SK-N-SH (cell line): ENCODE measurements at regions not wholly inside any gene's neighbourhood (a gene's known extent, or its start where the extent isn't known, plus 50 kb on each side); places are given as distances from the start of the nearest gene placed in this dataset.

Experiments used
- CTCF ChIA-PET: fragments of 300-600, 350-600 bp; formaldehyde crosslinking; extraction: SDS; loops from one replicate; lab custom pipeline; 2021; lab: Yijun Ruan, JAX
- POLR2A ChIA-PET: fragments of 350-600 bp; sonication (Branson Sonifier 250); formaldehyde crosslinking; extraction: SDS; loops from one replicate; lab custom pipeline; 2020; ENCODE audit warnings: antibody characterized with exemption, inconsistent platforms; lab: Yijun Ruan, JAX
- DNase-seq: peaks from one replicate; pipeline ENCODE4 v3.0.0; 2012
- H2AFZ ChIP-seq: fragments of 200-600 bp; sonication (generic); 2 replicates; pipeline ENCODE4 v1.8.1; 2016; ENCODE audit warnings: antibody characterized with exemption, mild to moderate bottlenecking, low read depth
- H3F3A ChIP-seq: fragments of 200-600 bp; sonication (generic); replicated peaks from 2 replicates; pipeline ENCODE3; 2016; ENCODE audit warnings: antibody characterized with exemption, mild to moderate bottlenecking; ENCODE audit not compliant: insufficient read depth
- H3K27ac ChIP-seq, 2 experiments: fragments of 200-500 bp in 1 of 2; fragments of 200-600 bp in 1 of 2; sonication (Bioruptor generic) in 1 of 2; sonication (generic), shearing (Covaris generic) in 1 of 2; 2 replicates each; pipeline versions ENCODE4 v1.5.1 to v1.6.1; 2014 to 2016; ENCODE audit warnings: low read depth in 2 of 2, inconsistent platforms in 1 of 2, low read length in 1 of 2, mild to moderate bottlenecking in 1 of 2, mixed read lengths in 1 of 2
- H3K27me3 ChIP-seq: fragments of 200-600 bp; sonication (generic), shearing (Covaris generic); 2 replicates; pipeline ENCODE4 v1.6.1; 2016; ENCODE audit warnings: mixed run types; ENCODE audit not compliant: insufficient read depth
- H3K36me3 ChIP-seq, 2 experiments: fragments of 200-500 bp in 1 of 2; fragments of 200-600 bp in 1 of 2; sonication (Bioruptor generic) in 1 of 2; sonication (generic) in 1 of 2; replicated peaks in 1 of 2; 2 replicates each; pipeline versions ENCODE3 to v1.5.1; 2014 to 2016; ENCODE audit warnings: low read length in 1 of 2, mild to moderate bottlenecking in 1 of 2; ENCODE audit not compliant: insufficient read depth in 2 of 2, control insufficient read depth in 1 of 2
- H3K4me1 ChIP-seq, 2 experiments: fragments of 200-500 bp in 1 of 2; fragments of 200-600 bp in 1 of 2; sonication (Bioruptor generic) in 1 of 2; sonication (generic), shearing (Covaris generic) in 1 of 2; 2 replicates each; pipeline versions ENCODE4 v1.5.1 to v1.6.1; 2014 to 2016; ENCODE audit warnings: low read depth in 1 of 2, low read length in 1 of 2, mixed run types in 1 of 2; ENCODE audit not compliant: insufficient read depth in 2 of 2, control insufficient read depth in 1 of 2
- H3K4me2 ChIP-seq: fragments of 200-600 bp; sonication (generic), shearing (Covaris generic); 2 replicates; pipeline ENCODE4 v1.6.1; 2017; ENCODE audit warnings: mixed run types
- H3K4me3 ChIP-seq, 2 experiments: fragments of 200-500 bp in 1 of 2; fragments of 200-600 bp in 1 of 2; sonication (Bioruptor generic) in 1 of 2; sonication (generic), shearing (Covaris generic) in 1 of 2; 2 replicates each; pipeline versions ENCODE4 v1.5.1 to v1.8.1; 2014 to 2016; ENCODE audit warnings: low read depth in 2 of 2, inconsistent platforms in 1 of 2, low read length in 1 of 2, mild to moderate bottlenecking in 1 of 2, mixed read lengths in 1 of 2, moderate library complexity in 1 of 2
- H3K79me2 ChIP-seq: fragments of 200-600 bp; sonication (generic); 2 replicates; pipeline ENCODE4 v1.8.1; 2017; ENCODE audit warnings: mild to moderate bottlenecking; ENCODE audit not compliant: insufficient read depth
- H3K9ac ChIP-seq: fragments of 200-600 bp; sonication (generic); 2 replicates; pipeline ENCODE4 v1.6.1; 2017; ENCODE audit warnings: mixed run types
- H3K9me2 ChIP-seq: fragments of 200-600 bp; sonication (generic); 2 replicates; pipeline ENCODE4 v1.6.1; 2017; ENCODE audit warnings: mixed run types
- H3K9me3 ChIP-seq: fragments of 200-600 bp; sonication (generic); 2 replicates; pipeline ENCODE4 v1.6.1; 2017; ENCODE audit warnings: mixed run types, mild to moderate bottlenecking, moderate library complexity
- H4K20me1 ChIP-seq: fragments of 200-600 bp; sonication (generic); 2 replicates; pipeline ENCODE4 v1.6.1; 2017; ENCODE audit warnings: mild to moderate bottlenecking, mixed run types; ENCODE audit not compliant: insufficient read depth
- ELF1 ChIP-seq: IDR thresholded peaks from 2 replicates; pipeline ENCODE4 v1.4.0; 2012
- EP300 ChIP-seq, 2 experiments: IDR thresholded peaks; 2 replicates each; pipeline versions ENCODE4 v1.4.0 to v1.6.1; 2012; ENCODE audit warnings: borderline replicate concordance in 1 of 2, low read depth in 1 of 2, low read length in 1 of 2
- EZH2phosphoT487 ChIP-seq: fragments of 200-600 bp; sonication (generic); IDR thresholded peaks from 2 replicates; pipeline ENCODE4 v1.6.1; 2017; ENCODE audit warnings: low read depth, mixed run types, mild to moderate bottlenecking, antibody characterized with exemption, moderate library complexity, borderline replicate concordance
- FOSL2 ChIP-seq: IDR thresholded peaks from 2 replicates; pipeline ENCODE4 v1.4.0; 2012; ENCODE audit warnings: low read depth, mild to moderate bottlenecking, moderate library complexity, borderline replicate concordance
- FOXM1 ChIP-seq: IDR thresholded peaks from 2 replicates; pipeline ENCODE4 v1.4.0; 2012; ENCODE audit warnings: low read depth, mild to moderate bottlenecking
- GABPA ChIP-seq: IDR thresholded peaks from 2 replicates; pipeline ENCODE4 v1.4.0; 2012; ENCODE audit warnings: low read depth, mild to moderate bottlenecking
- GATA2 ChIP-seq: sonication (generic); formaldehyde crosslinking; IDR thresholded peaks from 2 replicates; pipeline ENCODE4 v1.5.0; 2020; ENCODE audit warnings: mild to moderate bottlenecking, missing genetic modification reagents
- JUND ChIP-seq: IDR thresholded peaks from 2 replicates; pipeline ENCODE4 v1.4.0; 2012
- MEF2A ChIP-seq: IDR thresholded peaks from 2 replicates; pipeline ENCODE4 v1.4.0; 2012; ENCODE audit warnings: low read depth, borderline replicate concordance
- POLR2AphosphoS5 ChIP-seq: IDR thresholded peaks from 2 replicates; pipeline ENCODE4 v1.6.1; 2012; ENCODE audit warnings: low read depth, low read length
- SIN3A ChIP-seq: IDR thresholded peaks from 2 replicates; pipeline ENCODE4 v1.6.1; 2012; ENCODE audit warnings: low read depth, mild to moderate bottlenecking, low read length, moderate library complexity, borderline replicate concordance
- TAF1 ChIP-seq: IDR thresholded peaks from 2 replicates; pipeline ENCODE4 v1.6.1; 2012; ENCODE audit warnings: low read depth, mild to moderate bottlenecking, low read length, moderate library complexity, borderline replicate concordance
- TCF12 ChIP-seq: IDR thresholded peaks from 2 replicates; pipeline ENCODE4 v1.4.0; 2012
- TEAD4 ChIP-seq: IDR thresholded peaks from 2 replicates; pipeline ENCODE4 v1.4.0; 2012; ENCODE audit warnings: mild to moderate bottlenecking, borderline replicate concordance; ENCODE audit not compliant: insufficient read depth
- WGBS: methylation state at CpG from one replicate; pipeline ENCODE4 v1.1.6; 2017; ENCODE audit warnings: low lambda C conversion rate; 5-methylcytosine and 5-hydroxymethylcytosine counted together
- TF ChIP-seq, protein P1 (sequence below): fragments of 150-350 bp; IDR thresholded peaks from 2 replicates; pipeline ENCODE4 v1.6.1; 2017; ENCODE audit warnings: antibody characterized with exemption, low read length, low read depth, borderline replicate concordance
- TF ChIP-seq, protein P2 (sequence below): fragments of 200-600 bp; sonication (generic); IDR thresholded peaks from 2 replicates; pipeline ENCODE4 v1.6.1; 2017; ENCODE audit warnings: antibody characterized with exemption, mild to moderate bottlenecking, moderate library complexity
- TF ChIP-seq, protein P3 (sequence below): fragments of 150-350 bp; IDR thresholded peaks from 2 replicates; pipeline ENCODE4 v1.6.1; 2016; ENCODE audit warnings: mild to moderate bottlenecking, low read depth, low read length
- TF ChIP-seq, protein P4 (sequence below): IDR thresholded peaks from 2 replicates; pipeline ENCODE4 v1.4.0; 2012; ENCODE audit warnings: low read depth

DNA sequence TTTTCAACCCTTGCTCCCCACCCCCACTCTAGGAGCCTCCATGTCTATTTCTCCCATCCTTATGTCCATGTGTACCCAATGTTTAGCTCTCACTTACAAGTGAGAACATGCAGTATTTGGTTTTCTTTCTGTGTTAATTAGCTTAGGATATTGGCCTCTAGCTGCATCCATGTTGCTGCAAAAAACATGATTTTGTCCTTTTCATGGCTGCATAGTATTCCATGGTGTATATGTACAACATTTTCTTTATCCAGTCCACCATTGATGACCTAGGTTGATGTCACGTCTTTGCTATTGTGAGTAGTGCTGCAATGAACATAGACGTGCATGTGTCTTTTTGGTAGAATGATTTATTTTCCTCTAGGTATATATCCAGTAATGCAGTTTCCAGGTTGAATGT is 472.8 kb downstream of the ZNF674 start:
- Histone ChIP-seq H3K27ac (no peak overlapping the region), H3K4me1 (no peaks in the 10 kb centered on the region), H3K36me3 (no peaks in the 10 kb centered on the region), H3K4me2 (no peak overlapping the region), H3K9me2 (no peaks in the 10 kb centered on the region), H2AFZ (no peak overlapping the region), H4K20me1 (no peaks in the 10 kb centered on the region), H3K27me3 (no peaks in the 10 kb centered on the region), H3F3A (no peaks in the 10 kb centered on the region), H3K9ac (no peak overlapping the region), H3K9me3 (no peaks in the 10 kb centered on the region), H3K4me3 (no peak overlapping the region), H3K79me2 (no peaks in the 10 kb centered on the region)
- TF ChIP-seq TCF12 (no peak), GABPA (no peak), POLR2AphosphoS5 (no peak), TEAD4 (no peak), FOSL2 (no peak), EP300 (IDR thresholded peaks at IDR 0.05; ENCODE audit: borderline replicate concordance in 1 of 2, low read depth in 1 of 2, low read length in 1 of 2) (no peak), GATA2 (no peak), JUND (no peak), FOXM1 (no peak), SIN3A (no peak), EZH2phosphoT487 (no peak), ELF1 (no peak), TAF1 (no peak), MEF2A (no peak)
- TF ChIP-seq, protein P1, sequence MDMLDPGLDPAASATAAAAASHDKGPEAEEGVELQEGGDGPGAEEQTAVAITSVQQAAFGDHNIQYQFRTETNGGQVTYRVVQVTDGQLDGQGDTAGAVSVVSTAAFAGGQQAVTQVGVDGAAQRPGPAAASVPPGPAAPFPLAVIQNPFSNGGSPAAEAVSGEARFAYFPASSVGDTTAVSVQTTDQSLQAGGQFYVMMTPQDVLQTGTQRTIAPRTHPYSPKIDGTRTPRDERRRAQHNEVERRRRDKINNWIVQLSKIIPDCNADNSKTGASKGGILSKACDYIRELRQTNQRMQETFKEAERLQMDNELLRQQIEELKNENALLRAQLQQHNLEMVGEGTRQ, result no peak
- TF ChIP-seq, protein P2, sequence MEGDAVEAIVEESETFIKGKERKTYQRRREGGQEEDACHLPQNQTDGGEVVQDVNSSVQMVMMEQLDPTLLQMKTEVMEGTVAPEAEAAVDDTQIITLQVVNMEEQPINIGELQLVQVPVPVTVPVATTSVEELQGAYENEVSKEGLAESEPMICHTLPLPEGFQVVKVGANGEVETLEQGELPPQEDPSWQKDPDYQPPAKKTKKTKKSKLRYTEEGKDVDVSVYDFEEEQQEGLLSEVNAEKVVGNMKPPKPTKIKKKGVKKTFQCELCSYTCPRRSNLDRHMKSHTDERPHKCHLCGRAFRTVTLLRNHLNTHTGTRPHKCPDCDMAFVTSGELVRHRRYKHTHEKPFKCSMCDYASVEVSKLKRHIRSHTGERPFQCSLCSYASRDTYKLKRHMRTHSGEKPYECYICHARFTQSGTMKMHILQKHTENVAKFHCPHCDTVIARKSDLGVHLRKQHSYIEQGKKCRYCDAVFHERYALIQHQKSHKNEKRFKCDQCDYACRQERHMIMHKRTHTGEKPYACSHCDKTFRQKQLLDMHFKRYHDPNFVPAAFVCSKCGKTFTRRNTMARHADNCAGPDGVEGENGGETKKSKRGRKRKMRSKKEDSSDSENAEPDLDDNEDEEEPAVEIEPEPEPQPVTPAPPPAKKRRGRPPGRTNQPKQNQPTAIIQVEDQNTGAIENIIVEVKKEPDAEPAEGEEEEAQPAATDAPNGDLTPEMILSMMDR, result no peak
- TF ChIP-seq, protein P3, sequence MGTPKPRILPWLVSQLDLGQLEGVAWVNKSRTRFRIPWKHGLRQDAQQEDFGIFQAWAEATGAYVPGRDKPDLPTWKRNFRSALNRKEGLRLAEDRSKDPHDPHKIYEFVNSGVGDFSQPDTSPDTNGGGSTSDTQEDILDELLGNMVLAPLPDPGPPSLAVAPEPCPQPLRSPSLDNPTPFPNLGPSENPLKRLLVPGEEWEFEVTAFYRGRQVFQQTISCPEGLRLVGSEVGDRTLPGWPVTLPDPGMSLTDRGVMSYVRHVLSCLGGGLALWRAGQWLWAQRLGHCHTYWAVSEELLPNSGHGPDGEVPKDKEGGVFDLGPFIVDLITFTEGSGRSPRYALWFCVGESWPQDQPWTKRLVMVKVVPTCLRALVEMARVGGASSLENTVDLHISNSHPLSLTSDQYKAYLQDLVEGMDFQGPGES, result no peak
- TF ChIP-seq, protein P4, sequence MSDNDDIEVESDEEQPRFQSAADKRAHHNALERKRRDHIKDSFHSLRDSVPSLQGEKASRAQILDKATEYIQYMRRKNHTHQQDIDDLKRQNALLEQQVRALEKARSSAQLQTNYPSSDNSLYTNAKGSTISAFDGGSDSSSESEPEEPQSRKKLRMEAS, result no peak
- POLR2A ChIA-PET, result no interaction called here
- no peak for DNase-seq
- CTCF ChIA-PET, result no interaction called here
- WGBS, result 4% methylated on average over 2 of the region's 2 CpGs
